HG02885 (cell line): ENCODE measurements at regions not wholly inside any gene's neighbourhood (a gene's known extent, or its start where the extent isn't known, plus 50 kb on each side); places are given as distances from the start of the nearest gene placed in this dataset.
"Not testable (repeated sequence)": the region's sequence is repeated elsewhere in the genome, so short reads cannot be mapped to it uniquely, and the experiment has no call there.

Experiments
- ATAC-seq: cut with Tn5 transposase; IDR thresholded peaks from one replicate; pipeline ENCODE4 v1.9.1; 2021; ENCODE audit warnings: mild to moderate bottlenecking; ENCODE audit not compliant: unreplicated experiment, poor library complexity

- no peak for ATAC-seq
Measured at GRCh38 chr6:9878535-9878934, 536.3 kb downstream of the TFAP2A start.

- no peak for ATAC-seq
Measured at GRCh38 chr6:9875605-9876353, 539.1 kb downstream of the TFAP2A start.

DNA sequence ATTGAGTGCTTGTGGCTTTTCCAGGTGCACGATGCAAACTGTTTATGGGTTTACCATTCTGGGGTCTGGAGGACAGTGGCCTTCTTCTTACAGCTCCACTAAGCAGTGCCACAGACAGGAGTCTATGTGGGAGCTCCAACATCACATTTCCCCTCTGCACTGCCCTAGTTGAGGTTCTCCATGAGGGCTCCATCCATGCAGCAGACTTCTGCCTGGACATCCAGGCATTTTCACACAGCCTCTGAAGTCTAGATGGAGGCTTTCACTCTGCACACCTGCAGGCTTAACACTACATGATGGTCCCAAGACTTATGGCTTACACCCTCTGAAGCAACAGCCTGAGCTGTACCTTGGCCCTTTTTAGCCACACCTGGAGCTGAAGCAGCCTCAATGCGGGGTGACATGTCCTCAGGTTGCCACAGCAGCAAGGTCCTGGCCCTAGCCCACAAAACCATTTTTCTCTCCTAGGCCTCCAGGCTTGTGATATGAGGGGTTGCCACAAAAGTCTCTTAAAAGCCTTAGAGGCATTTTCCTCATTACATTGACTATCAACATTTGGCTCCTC, 552.2 kb downstream of the TFAP2A start:
- ATAC-seq = no peak

DNA sequence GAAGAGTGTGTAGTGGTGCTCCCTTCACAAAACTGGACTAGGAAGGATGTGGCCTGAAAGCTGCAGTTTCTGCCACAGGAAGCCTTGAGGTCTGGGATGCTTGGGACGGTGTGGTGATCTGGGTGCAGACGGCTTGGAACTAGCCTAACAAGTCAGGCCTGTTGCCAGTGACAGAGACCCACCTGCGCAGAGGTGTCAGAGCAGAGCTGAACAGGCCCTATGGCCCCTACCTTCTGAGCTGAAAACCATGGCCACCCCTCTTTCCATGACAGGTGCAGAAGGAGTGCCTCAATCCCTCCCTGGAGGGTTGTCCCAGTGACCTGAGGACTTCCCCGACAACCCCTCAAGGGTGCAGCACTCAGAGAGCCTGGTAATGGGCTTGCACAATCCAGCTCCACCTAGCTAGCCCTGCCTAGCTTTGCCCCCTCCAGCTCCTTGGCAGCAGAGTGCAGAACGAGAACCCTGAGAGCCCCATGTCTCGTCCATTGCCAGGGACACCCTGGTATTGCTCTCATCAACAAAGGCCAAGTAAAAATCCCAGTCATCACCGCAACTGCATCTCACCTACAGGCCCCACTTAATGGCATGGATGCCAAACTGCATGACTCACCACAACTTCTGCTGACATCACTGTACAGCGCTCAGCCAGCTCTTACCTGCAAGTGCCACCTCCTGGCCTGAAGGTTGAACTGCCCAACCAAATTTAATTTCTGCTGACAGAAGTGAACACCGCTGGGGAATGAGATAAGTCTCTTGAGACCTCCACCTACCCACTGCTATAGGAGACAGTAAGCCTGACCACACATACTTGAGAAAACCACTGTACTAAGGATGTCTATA, 563.1 kb downstream of the TFAP2A start:
- ATAC-seq = no peak

GRCh38 chr6:9851006-9851405, 563.9 kb downstream of the TFAP2A start:
- ATAC-seq = no peak

DNA sequence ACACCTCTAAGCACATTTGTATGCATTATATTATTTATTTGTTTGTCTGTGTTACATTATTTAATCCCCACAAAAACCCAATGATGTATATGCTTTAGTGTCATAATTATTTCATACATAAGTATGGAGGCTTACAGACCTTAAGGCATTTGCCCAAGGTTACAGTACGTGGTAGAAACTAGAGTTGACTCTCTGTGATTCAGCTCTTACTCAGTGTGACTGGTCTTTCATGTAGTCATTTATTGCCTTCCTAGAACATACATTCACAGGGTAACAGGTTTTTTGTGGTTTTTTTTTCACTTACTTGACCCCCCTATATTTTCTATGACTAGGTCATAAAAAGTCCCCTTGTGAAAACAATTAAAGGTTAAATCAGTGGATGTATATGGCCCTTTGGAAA, 566.8 kb downstream of the TFAP2A start:
- ATAC-seq = no peak

GRCh38 chr6:9841886-9842725, 572.8 kb downstream of the TFAP2A start:
- ATAC-seq = no peak

- ATAC-seq = no peak
Measured at GRCh38 chr6:9834233-9834632, 580.6 kb downstream of the TFAP2A start.

GRCh38 chr6:9831783-9832182, 583.1 kb downstream of the TFAP2A start:
- no peak for ATAC-seq

DNA sequence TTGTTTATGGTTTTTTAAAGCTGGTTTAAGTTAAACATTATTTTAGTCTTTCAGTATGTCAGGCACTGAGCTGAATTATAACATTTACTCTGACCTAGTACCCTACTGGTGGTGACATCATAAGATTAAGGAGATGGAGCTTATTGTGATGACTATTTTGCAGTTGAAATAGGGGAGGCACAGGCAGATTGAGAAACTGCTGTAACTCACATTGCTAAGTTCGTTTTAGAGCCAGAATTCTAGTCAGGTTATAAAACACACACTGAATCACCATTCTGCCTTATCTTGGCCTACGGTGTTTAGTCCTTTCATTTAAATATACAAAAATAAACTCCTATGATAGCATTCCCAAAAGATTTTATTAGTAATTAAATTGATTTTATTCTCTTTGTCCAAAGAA, 584.1 kb downstream of the TFAP2A start:
- ATAC-seq = no peak

DNA sequence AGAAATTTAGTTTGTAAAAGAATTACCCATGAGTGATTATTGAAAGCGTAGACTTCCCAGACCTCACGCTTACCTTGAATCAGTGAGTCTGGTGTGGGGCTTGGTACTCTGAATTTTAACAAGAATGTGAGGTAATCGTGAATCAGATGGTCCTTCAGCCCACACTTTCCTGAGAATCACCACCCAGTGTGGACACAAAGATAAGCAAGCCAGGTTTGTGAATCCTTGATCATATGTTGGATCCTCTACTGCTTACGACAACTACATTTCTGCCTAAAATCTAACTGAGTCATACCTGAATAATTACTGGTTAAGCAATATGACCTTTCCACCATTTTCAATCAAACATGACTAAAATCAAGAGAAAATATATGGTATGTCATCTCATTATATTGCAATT, 589.3 kb downstream of the TFAP2A start:
- ATAC-seq = no peak

- not testable (repeated sequence) for ATAC-seq
Measured at GRCh38 chr6:9810727-9811126, 604.1 kb downstream of the TFAP2A start.

- ATAC-seq = no peak
Measured at GRCh38 chr6:9810286-9810685, 604.6 kb downstream of the TFAP2A start.

DNA sequence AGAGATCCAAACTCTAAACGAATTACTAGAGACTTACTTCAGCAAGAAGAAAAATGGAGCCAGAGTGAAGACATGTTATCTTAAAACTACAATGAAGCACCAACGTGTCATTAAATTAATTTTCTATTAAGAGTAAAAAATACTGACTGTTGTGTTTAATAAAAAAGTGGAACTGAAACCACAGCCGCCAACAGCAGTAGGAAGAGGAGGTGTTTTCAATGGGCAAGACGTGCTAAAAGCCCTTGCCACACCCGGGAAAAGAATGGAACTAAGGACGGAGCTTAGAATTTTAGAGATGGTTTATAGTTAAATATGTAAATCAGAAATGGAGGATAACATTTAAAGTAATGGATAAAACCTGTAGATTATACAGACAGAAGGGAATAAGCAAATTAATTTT, 608.7 kb downstream of the TFAP2A start:
- ATAC-seq = no peak

DNA sequence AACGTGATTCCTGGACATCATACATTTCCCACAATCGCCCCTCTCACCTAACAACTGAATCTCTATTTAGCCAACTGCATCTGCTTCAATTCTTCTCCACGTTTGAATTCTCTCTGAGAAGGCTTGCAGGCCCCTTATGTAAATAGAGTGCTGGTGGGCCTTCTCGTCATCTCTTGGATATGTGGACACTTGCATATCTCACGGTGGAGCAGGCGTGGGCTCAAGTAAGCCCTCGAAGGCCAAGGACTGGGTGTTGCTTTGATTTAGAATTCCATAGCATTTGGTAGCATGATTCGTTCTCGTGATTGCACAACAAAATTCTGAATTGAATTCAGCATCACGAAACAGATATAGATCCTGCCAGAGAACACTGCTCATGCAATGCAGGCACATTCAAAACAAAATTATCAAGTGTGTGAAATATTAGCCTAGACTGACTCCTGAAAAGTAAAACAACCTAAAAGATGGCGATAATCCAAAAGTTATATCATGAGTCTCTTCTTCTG, 613.6 kb downstream of the TFAP2A start:
- no peak for ATAC-seq

- ATAC-seq = no peak
Measured at GRCh38 chr6:9799582-9799981, 615.3 kb downstream of the TFAP2A start.

GRCh38 chr6:9796827-9797226, 618.0 kb downstream of the TFAP2A start:
- ATAC-seq = no peak

GRCh38 chr6:9795880-9796279, 619.0 kb downstream of the TFAP2A start:
- ATAC-seq = no peak

DNA sequence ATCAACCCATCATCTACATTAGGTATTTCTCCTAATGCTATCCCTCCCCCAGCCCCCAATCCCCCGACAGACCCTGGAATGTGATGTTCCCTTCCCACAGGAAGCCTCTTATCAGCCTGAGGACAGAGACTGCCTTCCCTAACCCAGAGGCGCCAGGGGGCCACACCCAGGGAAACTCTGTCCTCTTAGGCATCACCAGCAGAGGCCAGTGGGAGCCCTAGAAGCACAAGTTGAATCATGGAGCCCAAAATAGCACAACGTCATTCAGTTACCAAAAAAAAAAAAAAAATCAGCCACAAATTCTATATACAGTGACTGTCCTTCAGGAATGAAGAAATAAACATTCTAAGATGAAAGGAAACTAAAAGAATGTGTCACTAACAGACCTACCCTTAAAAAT, 625.7 kb downstream of the TFAP2A start:
- no peak for ATAC-seq

GRCh38 chr6:9784786-9785185, 630.1 kb downstream of the TFAP2A start:
- no peak for ATAC-seq
